HEK293 (cell line): ENCODE measurements at regions not wholly inside any gene's neighbourhood (a gene's known extent, or its start where the extent isn't known, plus 50 kb on each side); places are given as distances from the start of the nearest gene placed in this dataset.

ENCODE experiments used
- GLI2 ChIP-seq: fragments of 450-650 bp; formaldehyde crosslinking; IDR thresholded peaks from 2 replicates; pipeline ENCODE4; 2017; ENCODE audit warnings: missing biosample characterization, missing genetic modification characterization, low read depth, borderline replicate concordance
- GLIS2 ChIP-seq: fragments of 450-650 bp; formaldehyde crosslinking; IDR thresholded peaks from 2 replicates; pipeline ENCODE4 v1.5.1; 2016; ENCODE audit warnings: missing biosample characterization, missing genetic modification characterization
- HOXC10 ChIP-seq: sonication (generic); formaldehyde crosslinking; IDR thresholded peaks from 2 replicates; pipeline ENCODE4 v1.8.1; 2023; ENCODE audit warnings: mild to moderate bottlenecking, missing genetic modification reagents
- KLF8 ChIP-seq: fragments of 450-650 bp; formaldehyde crosslinking; IDR thresholded peaks from 2 replicates; pipeline ENCODE4 v1.5.1; 2016; ENCODE audit warnings: missing biosample characterization, missing genetic modification characterization
- KLF9 ChIP-seq: fragments of 450-650 bp; formaldehyde crosslinking; IDR thresholded peaks from 2 replicates; pipeline ENCODE4 v1.5.1; 2016; ENCODE audit warnings: missing biosample characterization, missing genetic modification characterization, low read depth
- OSR2 ChIP-seq: fragments of 450-650 bp; formaldehyde crosslinking; IDR thresholded peaks from 2 replicates; pipeline ENCODE4 v1.5.1; 2016; ENCODE audit warnings: missing biosample characterization, missing genetic modification characterization
- SP3 ChIP-seq: fragments of 450-650 bp; formaldehyde crosslinking; IDR thresholded peaks from 2 replicates; pipeline ENCODE4 v1.5.1; 2016; ENCODE audit warnings: missing biosample characterization, missing genetic modification characterization
- TRIM28 ChIP-seq: IDR thresholded peaks from 2 replicates; pipeline ENCODE4 v1.6.1; 2011; ENCODE audit warnings: low read length, control low read depth, borderline replicate concordance
- YY2 ChIP-seq: fragments of 450-650 bp; formaldehyde crosslinking; IDR thresholded peaks from 2 replicates; pipeline ENCODE4 v1.5.1; 2016; ENCODE audit warnings: missing biosample characterization, missing genetic modification characterization
- ZBTB21 ChIP-seq: fragments of 450-650 bp; formaldehyde crosslinking; IDR thresholded peaks from 2 replicates; pipeline ENCODE4 v1.5.1; 2017; ENCODE audit warnings: missing biosample characterization, missing genetic modification characterization
- ZFP69B ChIP-seq: fragments of 450-650 bp; formaldehyde crosslinking; IDR thresholded peaks from 2 replicates; pipeline ENCODE4 v1.5.1; 2016; ENCODE audit warnings: missing biosample characterization, missing genetic modification characterization
- ZIC2 ChIP-seq: fragments of 450-650 bp; formaldehyde crosslinking; IDR thresholded peaks from 2 replicates; pipeline ENCODE4 v1.5.1; 2016; ENCODE audit warnings: missing biosample characterization, missing genetic modification characterization
- ZNF132 ChIP-seq: fragments of 450-650 bp; formaldehyde crosslinking; IDR thresholded peaks from 2 replicates; pipeline ENCODE4 v1.5.1; 2017; ENCODE audit warnings: missing biosample characterization, missing genetic modification characterization, borderline replicate concordance
- ZNF157 ChIP-seq: fragments of 450-650 bp; formaldehyde crosslinking; IDR thresholded peaks from 2 replicates; pipeline ENCODE4 v1.5.1; 2016; ENCODE audit warnings: missing biosample characterization, missing genetic modification characterization
- ZNF221 ChIP-seq: fragments of 450-650 bp; formaldehyde crosslinking; IDR thresholded peaks from 2 replicates; pipeline ENCODE4 v1.5.1; 2017; ENCODE audit warnings: missing biosample characterization, missing genetic modification characterization, borderline replicate concordance
- ZNF324 ChIP-seq: fragments of 450-650 bp; formaldehyde crosslinking; IDR thresholded peaks from 2 replicates; pipeline ENCODE4 v1.5.1; 2016; ENCODE audit warnings: missing biosample characterization, missing genetic modification characterization
- ZNF394 ChIP-seq: fragments of 450-650 bp; formaldehyde crosslinking; IDR thresholded peaks from 2 replicates; pipeline ENCODE4 v1.5.1; 2016; ENCODE audit warnings: missing biosample characterization, missing genetic modification characterization, mild to moderate bottlenecking, moderate library complexity, borderline replicate concordance
- ZNF521 ChIP-seq: fragments of 450-650 bp; formaldehyde crosslinking; IDR thresholded peaks from 2 replicates; pipeline ENCODE4 v1.5.1; 2017; ENCODE audit warnings: missing biosample characterization, mild to moderate bottlenecking, missing genetic modification characterization
- ZNF561 ChIP-seq: fragments of 450-650 bp; IDR thresholded peaks from 2 replicates; pipeline ENCODE4 v1.5.1; 2018; ENCODE audit warnings: missing biosample characterization, missing genetic modification characterization, borderline replicate concordance
- ZNF660 ChIP-seq: fragments of 450-650 bp; IDR thresholded peaks from 2 replicates; pipeline ENCODE4 v1.5.1; 2018; ENCODE audit warnings: missing biosample characterization, mild to moderate bottlenecking, missing genetic modification characterization
- ZNF830 ChIP-seq: fragments of 450-650 bp; IDR thresholded peaks from 2 replicates; pipeline ENCODE4 v1.5.0; 2018; ENCODE audit warnings: missing biosample characterization, missing genetic modification characterization, low read depth, mild to moderate bottlenecking, moderate library complexity
- ZSCAN30 ChIP-seq: fragments of 450-650 bp; IDR thresholded peaks from 2 replicates; pipeline ENCODE4 v1.5.1; 2018; ENCODE audit warnings: missing biosample characterization, mild to moderate bottlenecking, missing genetic modification characterization, moderate library complexity
- TF ChIP-seq, protein P1 (sequence below): fragments of 450-650 bp; formaldehyde crosslinking; IDR thresholded peaks from 2 replicates; pipeline ENCODE4 v1.5.1; 2016; ENCODE audit warnings: missing biosample characterization, missing genetic modification characterization, borderline replicate concordance
- TF ChIP-seq, protein P2 (sequence below): fragments of 450-650 bp; formaldehyde crosslinking; conservative IDR thresholded peaks from 2 replicates; pipeline ENCODE4 v1.5.1; 2016; ENCODE audit warnings: low read depth, missing biosample characterization, missing genetic modification characterization
- TF ChIP-seq, protein P3 (sequence below): fragments of 450-650 bp; formaldehyde crosslinking; IDR thresholded peaks from 2 replicates; pipeline ENCODE4 v1.5.1; 2016; ENCODE audit warnings: missing biosample characterization, missing genetic modification characterization
- TF ChIP-seq, protein P4 (sequence below): fragments of 450-650 bp; formaldehyde crosslinking; IDR thresholded peaks from 2 replicates; pipeline ENCODE4 v1.5.1; 2017; ENCODE audit warnings: missing biosample characterization, missing genetic modification characterization
- TF ChIP-seq, protein P5 (sequence below): fragments of 450-650 bp; formaldehyde crosslinking; IDR thresholded peaks from 2 replicates; pipeline ENCODE4 v1.5.1; 2016; ENCODE audit warnings: missing biosample characterization, missing genetic modification characterization

GRCh38 chr2:175805442-175806124 is 196.5 kb downstream of the LNPK start (continued):
- TF ChIP-seq, protein P1, sequence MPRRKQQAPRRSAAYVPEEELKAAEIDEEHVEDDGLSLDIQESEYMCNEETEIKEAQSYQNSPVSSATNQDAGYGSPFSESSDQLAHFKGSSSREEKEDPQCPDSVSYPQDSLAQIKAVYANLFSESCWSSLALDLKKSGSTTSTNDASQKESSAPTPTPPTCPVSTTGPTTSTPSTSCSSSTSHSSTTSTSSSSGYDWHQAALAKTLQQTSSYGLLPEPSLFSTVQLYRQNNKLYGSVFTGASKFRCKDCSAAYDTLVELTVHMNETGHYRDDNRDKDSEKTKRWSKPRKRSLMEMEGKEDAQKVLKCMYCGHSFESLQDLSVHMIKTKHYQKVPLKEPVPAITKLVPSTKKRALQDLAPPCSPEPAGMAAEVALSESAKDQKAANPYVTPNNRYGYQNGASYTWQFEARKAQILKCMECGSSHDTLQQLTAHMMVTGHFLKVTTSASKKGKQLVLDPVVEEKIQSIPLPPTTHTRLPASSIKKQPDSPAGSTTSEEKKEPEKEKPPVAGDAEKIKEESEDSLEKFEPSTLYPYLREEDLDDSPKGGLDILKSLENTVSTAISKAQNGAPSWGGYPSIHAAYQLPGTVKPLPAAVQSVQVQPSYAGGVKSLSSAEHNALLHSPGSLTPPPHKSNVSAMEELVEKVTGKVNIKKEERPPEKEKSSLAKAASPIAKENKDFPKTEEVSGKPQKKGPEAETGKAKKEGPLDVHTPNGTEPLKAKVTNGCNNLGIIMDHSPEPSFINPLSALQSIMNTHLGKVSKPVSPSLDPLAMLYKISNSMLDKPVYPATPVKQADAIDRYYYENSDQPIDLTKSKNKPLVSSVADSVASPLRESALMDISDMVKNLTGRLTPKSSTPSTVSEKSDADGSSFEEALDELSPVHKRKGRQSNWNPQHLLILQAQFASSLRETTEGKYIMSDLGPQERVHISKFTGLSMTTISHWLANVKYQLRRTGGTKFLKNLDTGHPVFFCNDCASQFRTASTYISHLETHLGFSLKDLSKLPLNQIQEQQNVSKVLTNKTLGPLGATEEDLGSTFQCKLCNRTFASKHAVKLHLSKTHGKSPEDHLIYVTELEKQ, result peak; percentile 96
- peak; percentile 21; the same call in 1 of the 2 replicates for TF ChIP-seq ZNF660 (tag by site-specific recombination)
- no peak for TF ChIP-seq ZNF157
- TF ChIP-seq ZBTB21 (tag by site-specific recombination), result peak; percentile 80
- TF ChIP-seq ZNF324 (tag by site-specific recombination), result peak; percentile 51; the same call in 1 of the 2 replicates
- 0 out of 2 replicates have a peak, but pooled peaks have one; percentile 42 for TF ChIP-seq ZNF221 (tag by site-specific recombination)
- no peak for TF ChIP-seq ZIC2
- TF ChIP-seq, protein P2, sequence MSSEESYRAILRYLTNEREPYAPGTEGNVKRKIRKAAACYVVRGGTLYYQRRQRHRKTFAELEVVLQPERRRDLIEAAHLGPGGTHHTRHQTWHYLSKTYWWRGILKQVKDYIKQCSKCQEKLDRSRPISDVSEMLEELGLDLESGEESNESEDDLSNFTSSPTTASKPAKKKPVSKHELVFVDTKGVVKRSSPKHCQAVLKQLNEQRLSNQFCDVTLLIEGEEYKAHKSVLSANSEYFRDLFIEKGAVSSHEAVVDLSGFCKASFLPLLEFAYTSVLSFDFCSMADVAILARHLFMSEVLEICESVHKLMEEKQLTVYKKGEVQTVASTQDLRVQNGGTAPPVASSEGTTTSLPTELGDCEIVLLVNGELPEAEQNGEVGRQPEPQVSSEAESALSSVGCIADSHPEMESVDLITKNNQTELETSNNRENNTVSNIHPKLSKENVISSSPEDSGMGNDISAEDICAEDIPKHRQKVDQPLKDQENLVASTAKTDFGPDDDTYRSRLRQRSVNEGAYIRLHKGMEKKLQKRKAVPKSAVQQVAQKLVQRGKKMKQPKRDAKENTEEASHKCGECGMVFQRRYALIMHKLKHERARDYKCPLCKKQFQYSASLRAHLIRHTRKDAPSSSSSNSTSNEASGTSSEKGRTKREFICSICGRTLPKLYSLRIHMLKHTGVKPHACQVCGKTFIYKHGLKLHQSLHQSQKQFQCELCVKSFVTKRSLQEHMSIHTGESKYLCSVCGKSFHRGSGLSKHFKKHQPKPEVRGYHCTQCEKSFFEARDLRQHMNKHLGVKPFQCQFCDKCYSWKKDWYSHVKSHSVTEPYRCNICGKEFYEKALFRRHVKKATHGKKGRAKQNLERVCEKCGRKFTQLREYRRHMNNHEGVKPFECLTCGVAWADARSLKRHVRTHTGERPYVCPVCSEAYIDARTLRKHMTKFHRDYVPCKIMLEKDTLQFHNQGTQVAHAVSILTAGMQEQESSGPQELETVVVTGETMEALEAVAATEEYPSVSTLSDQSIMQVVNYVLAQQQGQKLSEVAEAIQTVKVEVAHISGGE (tag by site-specific recombination), result no peak
- TF ChIP-seq ZFP69B (tag by site-specific recombination), result no peak
- TF ChIP-seq ZNF830 (tag by site-specific recombination), result no peak
- peak; percentile 88 for TF ChIP-seq OSR2 (tag by site-specific recombination)
- peak; percentile 40; the same call in 1 of the 2 replicates for TF ChIP-seq ZSCAN30 (tag by site-specific recombination)
- peak; percentile 38; the same call in 1 of the 2 replicates for TF ChIP-seq SP3 (tag by site-specific recombination)
- TF ChIP-seq, protein P3, sequence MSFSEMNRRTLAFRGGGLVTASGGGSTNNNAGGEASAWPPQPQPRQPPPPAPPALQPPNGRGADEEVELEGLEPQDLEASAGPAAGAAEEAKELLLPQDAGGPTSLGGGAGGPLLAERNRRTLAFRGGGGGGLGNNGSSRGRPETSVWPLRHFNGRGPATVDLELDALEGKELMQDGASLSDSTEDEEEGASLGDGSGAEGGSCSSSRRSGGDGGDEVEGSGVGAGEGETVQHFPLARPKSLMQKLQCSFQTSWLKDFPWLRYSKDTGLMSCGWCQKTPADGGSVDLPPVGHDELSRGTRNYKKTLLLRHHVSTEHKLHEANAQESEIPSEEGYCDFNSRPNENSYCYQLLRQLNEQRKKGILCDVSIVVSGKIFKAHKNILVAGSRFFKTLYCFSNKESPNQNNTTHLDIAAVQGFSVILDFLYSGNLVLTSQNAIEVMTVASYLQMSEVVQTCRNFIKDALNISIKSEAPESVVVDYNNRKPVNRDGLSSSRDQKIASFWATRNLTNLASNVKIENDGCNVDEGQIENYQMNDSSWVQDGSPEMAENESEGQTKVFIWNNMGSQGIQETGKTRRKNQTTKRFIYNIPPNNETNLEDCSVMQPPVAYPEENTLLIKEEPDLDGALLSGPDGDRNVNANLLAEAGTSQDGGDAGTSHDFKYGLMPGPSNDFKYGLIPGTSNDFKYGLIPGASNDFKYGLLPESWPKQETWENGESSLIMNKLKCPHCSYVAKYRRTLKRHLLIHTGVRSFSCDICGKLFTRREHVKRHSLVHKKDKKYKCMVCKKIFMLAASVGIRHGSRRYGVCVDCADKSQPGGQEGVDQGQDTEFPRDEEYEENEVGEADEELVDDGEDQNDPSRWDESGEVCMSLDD (tag by site-specific recombination), result no peak
- peak; percentile 93 for TF ChIP-seq GLI2 (tag by site-specific recombination)
- 0 out of 2 replicates have a peak, but pooled peaks have one; percentile 37 for TF ChIP-seq YY2 (tag by site-specific recombination)
- TF ChIP-seq ZNF394, result peak; percentile 57
- no peak for TF ChIP-seq ZNF521
- peak; percentile 36; the same call in 1 of the 2 replicates for TF ChIP-seq GLIS2 (tag by site-specific recombination)
- TF ChIP-seq, protein P4, sequence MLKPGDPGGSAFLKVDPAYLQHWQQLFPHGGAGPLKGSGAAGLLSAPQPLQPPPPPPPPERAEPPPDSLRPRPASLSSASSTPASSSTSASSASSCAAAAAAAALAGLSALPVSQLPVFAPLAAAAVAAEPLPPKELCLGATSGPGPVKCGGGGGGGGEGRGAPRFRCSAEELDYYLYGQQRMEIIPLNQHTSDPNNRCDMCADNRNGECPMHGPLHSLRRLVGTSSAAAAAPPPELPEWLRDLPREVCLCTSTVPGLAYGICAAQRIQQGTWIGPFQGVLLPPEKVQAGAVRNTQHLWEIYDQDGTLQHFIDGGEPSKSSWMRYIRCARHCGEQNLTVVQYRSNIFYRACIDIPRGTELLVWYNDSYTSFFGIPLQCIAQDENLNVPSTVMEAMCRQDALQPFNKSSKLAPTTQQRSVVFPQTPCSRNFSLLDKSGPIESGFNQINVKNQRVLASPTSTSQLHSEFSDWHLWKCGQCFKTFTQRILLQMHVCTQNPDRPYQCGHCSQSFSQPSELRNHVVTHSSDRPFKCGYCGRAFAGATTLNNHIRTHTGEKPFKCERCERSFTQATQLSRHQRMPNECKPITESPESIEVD (tag by site-specific recombination), result peak; percentile 90
- TF ChIP-seq TRIM28, result peak; percentile 86
- peak; percentile 92 for TF ChIP-seq KLF8 (tag by site-specific recombination)
- peak; percentile 41; the same call in 1 of the 2 replicates for TF ChIP-seq KLF9 (tag by site-specific recombination)
- TF ChIP-seq HOXC10, result no peak
- TF ChIP-seq, protein P5, sequence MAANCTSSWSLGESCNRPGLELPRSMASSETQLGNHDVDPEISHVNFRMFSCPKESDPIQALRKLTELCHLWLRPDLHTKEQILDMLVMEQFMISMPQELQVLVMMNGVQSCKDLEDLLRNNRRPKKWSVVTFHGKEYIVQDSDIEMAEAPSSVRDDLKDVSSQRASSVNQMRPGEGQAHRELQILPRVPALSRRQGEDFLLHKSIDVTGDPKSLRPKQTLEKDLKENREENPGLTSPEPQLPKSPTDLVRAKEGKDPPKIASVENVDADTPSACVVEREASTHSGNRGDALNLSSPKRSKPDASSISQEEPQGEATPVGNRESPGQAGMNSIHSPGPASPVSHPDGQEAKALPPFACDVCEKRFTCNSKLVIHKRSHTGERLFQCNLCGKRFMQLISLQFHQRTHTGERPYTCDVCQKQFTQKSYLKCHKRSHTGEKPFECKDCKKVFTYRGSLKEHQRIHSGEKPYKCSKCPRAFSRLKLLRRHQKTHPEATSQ (tag by site-specific recombination), result no peak
- TF ChIP-seq ZNF132 (tag by site-specific recombination), result no peak
- peak; percentile 49; the same call in 1 of the 2 replicates for TF ChIP-seq ZNF561
